WTC11 (cell line): ENCODE measurements at regions not wholly inside any gene's neighbourhood (a gene's known extent, or its start where the extent isn't known, plus 50 kb on each side); places are given as distances from the start of the nearest gene placed in this dataset.
"Not testable (repeated sequence)": the region's sequence is repeated elsewhere in the genome, so short reads cannot be mapped to it uniquely, and the experiment has no call there.

Experiments used
- ATAC-seq: fragments of 200-7000 bp; cut with Tn5 transposase; 2 replicates; pipeline ENCODE4 v1.10.0; 2021; ENCODE audit warnings: mild to moderate bottlenecking, moderate library complexity
- CTCF ChIA-PET: fragments of 300-600 bp; sonication (Branson Sonifier 250); formaldehyde crosslinking; loops from one replicate; lab custom pipeline; 2021; ENCODE audit warnings: antibody characterized with exemption; lab: Charles Lee
- POLR2A ChIA-PET: fragments of 350-600 bp; sonication (Branson Sonifier 250); formaldehyde crosslinking; loops from one replicate; lab custom pipeline; 2021; ENCODE audit warnings: antibody characterized with exemption; lab: Charles Lee
- DNase-seq: peaks from one replicate; pipeline ENCODE4 v3.0.0; 2021; ENCODE audit warnings: low spot score
- H3K27ac Mint-ChIP-seq: 2 replicates; pipeline ENCODE4 v1.8.0; 2021; ENCODE audit warnings: mixed read lengths
- H3K27me3 Mint-ChIP-seq: 2 replicates; pipeline ENCODE4 v1.8.0; 2021; ENCODE audit warnings: low read depth, mild to moderate bottlenecking, moderate library complexity, mixed read lengths
- H3K36me3 Mint-ChIP-seq: 2 replicates; pipeline ENCODE4 v1.8.0; 2021; ENCODE audit warnings: mixed read lengths
- H3K4me1 Mint-ChIP-seq: 2 replicates; pipeline ENCODE4 v1.8.0; 2022; ENCODE audit warnings: mixed read lengths
- H3K4me3 Mint-ChIP-seq: 2 replicates; pipeline ENCODE4 v1.8.0; 2021; ENCODE audit warnings: mild to moderate bottlenecking, moderate library complexity, mixed read lengths
- H3K9me3 Mint-ChIP-seq: 2 replicates; pipeline ENCODE4 v1.8.0; 2021; ENCODE audit warnings: mixed read lengths
- CTCF ChIP-seq: fragments of 200-600 bp; IDR thresholded peaks from 2 replicates; pipeline ENCODE4 v1.8.0; 2022; ENCODE audit warnings: antibody characterized with exemption
- E2F1 ChIP-seq: sonication (generic); formaldehyde crosslinking; IDR thresholded peaks from 2 replicates; pipeline ENCODE4 v1.8.0; 2022; ENCODE audit warnings: mild to moderate bottlenecking, missing genetic modification reagents
- FOXJ3 ChIP-seq: sonication (generic); formaldehyde crosslinking; IDR thresholded peaks from 2 replicates; pipeline ENCODE4 v1.9.0; 2021; ENCODE audit warnings: missing genetic modification reagents, mild to moderate bottlenecking, borderline replicate concordance
- GABPB1 ChIP-seq: sonication (generic); formaldehyde crosslinking; IDR thresholded peaks from 2 replicates; pipeline ENCODE4 v1.8.1; 2023; ENCODE audit warnings: mild to moderate bottlenecking, missing genetic modification reagents
- GRHL2 ChIP-seq: fragments of 250-450 bp; sonication (Bioruptor Pico); IDR thresholded peaks from 2 replicates; pipeline ENCODE4 v1.8.0; 2022; ENCODE audit warnings: mild to moderate bottlenecking, moderate library complexity; ENCODE audit not compliant: insufficient replicate concordance, severe bottlenecking
- IRF1 ChIP-seq: sonication (generic); formaldehyde crosslinking; IDR thresholded peaks from 2 replicates; pipeline ENCODE4 v1.8.0; 2023; ENCODE audit warnings: missing genetic modification reagents
- NFATC4 ChIP-seq: fragments of 250-450 bp; sonication (Bioruptor Pico); IDR thresholded peaks from 2 replicates; pipeline ENCODE4 v1.9.0; 2021; ENCODE audit warnings: mild to moderate bottlenecking
- RELA ChIP-seq: sonication (generic); formaldehyde crosslinking; IDR thresholded peaks from 2 replicates; pipeline ENCODE4 v1.8.1; 2022; ENCODE audit warnings: missing genetic modification reagents, mild to moderate bottlenecking, borderline replicate concordance
- SMAD4 ChIP-seq: sonication (generic); formaldehyde crosslinking; IDR thresholded peaks from 2 replicates; pipeline ENCODE4 v1.8.0; 2022; ENCODE audit warnings: mild to moderate bottlenecking, missing genetic modification reagents
- ZMAT4 ChIP-seq: fragments of 250-450 bp; sonication (Bioruptor Pico); IDR thresholded peaks from 2 replicates; pipeline ENCODE4 v1.9.0; 2021; ENCODE audit warnings: mild to moderate bottlenecking
- ZNF219 ChIP-seq: sonication (generic); formaldehyde crosslinking; IDR thresholded peaks from 2 replicates; pipeline ENCODE4 v1.8.0; 2023; ENCODE audit warnings: missing genetic modification reagents, mild to moderate bottlenecking, borderline replicate concordance
- ZNF396 ChIP-seq: fragments of 250-450 bp; sonication (Bioruptor Pico); IDR thresholded peaks from 2 replicates; pipeline ENCODE4 v1.8.0; 2021; ENCODE audit warnings: mild to moderate bottlenecking, moderate library complexity, borderline replicate concordance
- ZNF671 ChIP-seq: fragments of 250-450 bp; sonication (Bioruptor Pico); IDR thresholded peaks from 2 replicates; pipeline ENCODE4 v1.8.0; 2021; ENCODE audit warnings: mild to moderate bottlenecking
- TF ChIP-seq, protein P1 (sequence below): sonication (generic); formaldehyde crosslinking; IDR thresholded peaks from 2 replicates; pipeline ENCODE4 v1.8.1; 2022; ENCODE audit warnings: low read depth, mild to moderate bottlenecking, moderate library complexity, missing genetic modification reagents, borderline replicate concordance
- TF ChIP-seq, protein P2 (sequence below): sonication (generic); formaldehyde crosslinking; conservative IDR thresholded peaks from 2 replicates; pipeline ENCODE4 v1.8.1; 2022; ENCODE audit warnings: mild to moderate bottlenecking, missing genetic modification reagents
- TF ChIP-seq, protein P3 (sequence below): fragments of 250-450 bp; sonication (Bioruptor Pico); IDR thresholded peaks from 2 replicates; pipeline ENCODE4 v2.1.2; 2022; ENCODE audit warnings: mild to moderate bottlenecking, moderate library complexity
- TF ChIP-seq, protein P4 (sequence below): sonication (generic); formaldehyde crosslinking; IDR thresholded peaks from 2 replicates; pipeline ENCODE4 v1.8.1; 2023; ENCODE audit warnings: mild to moderate bottlenecking, missing genetic modification reagents, moderate library complexity
- TF ChIP-seq, protein P5 (sequence below): fragments of 250-450 bp; sonication (Bioruptor Pico); conservative IDR thresholded peaks from 2 replicates; pipeline ENCODE4 v1.9.0; 2021; ENCODE audit warnings: mild to moderate bottlenecking
- TF ChIP-seq, protein P6 (sequence below): sonication (generic); formaldehyde crosslinking; IDR thresholded peaks from 2 replicates; pipeline ENCODE4 v1.8.0; 2022; ENCODE audit warnings: mild to moderate bottlenecking, missing genetic modification reagents

- no peak for TF ChIP-seq SMAD4 (CRISPR knock-in tag)
- TF ChIP-seq FOXJ3 = no peak
- no peak for TF ChIP-seq NFATC4
- TF ChIP-seq, protein P1, sequence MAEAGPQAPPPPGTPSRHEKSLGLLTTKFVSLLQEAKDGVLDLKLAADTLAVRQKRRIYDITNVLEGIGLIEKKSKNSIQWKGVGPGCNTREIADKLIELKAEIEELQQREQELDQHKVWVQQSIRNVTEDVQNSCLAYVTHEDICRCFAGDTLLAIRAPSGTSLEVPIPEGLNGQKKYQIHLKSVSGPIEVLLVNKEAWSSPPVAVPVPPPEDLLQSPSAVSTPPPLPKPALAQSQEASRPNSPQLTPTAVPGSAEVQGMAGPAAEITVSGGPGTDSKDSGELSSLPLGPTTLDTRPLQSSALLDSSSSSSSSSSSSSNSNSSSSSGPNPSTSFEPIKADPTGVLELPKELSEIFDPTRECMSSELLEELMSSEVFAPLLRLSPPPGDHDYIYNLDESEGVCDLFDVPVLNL (CRISPR knock-in tag) = no peak
- no peak for TF ChIP-seq RELA
- no peak for TF ChIP-seq GABPB1 (CRISPR knock-in tag)
- TF ChIP-seq ZNF396 = no peak
- TF ChIP-seq GRHL2 (CRISPR knock-in tag) = no peak
- TF ChIP-seq, protein P2, sequence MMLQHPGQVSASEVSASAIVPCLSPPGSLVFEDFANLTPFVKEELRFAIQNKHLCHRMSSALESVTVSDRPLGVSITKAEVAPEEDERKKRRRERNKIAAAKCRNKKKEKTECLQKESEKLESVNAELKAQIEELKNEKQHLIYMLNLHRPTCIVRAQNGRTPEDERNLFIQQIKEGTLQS (CRISPR knock-in tag) = no peak
- no peak for TF ChIP-seq ZMAT4 (CRISPR knock-in tag)
- TF ChIP-seq, protein P3, sequence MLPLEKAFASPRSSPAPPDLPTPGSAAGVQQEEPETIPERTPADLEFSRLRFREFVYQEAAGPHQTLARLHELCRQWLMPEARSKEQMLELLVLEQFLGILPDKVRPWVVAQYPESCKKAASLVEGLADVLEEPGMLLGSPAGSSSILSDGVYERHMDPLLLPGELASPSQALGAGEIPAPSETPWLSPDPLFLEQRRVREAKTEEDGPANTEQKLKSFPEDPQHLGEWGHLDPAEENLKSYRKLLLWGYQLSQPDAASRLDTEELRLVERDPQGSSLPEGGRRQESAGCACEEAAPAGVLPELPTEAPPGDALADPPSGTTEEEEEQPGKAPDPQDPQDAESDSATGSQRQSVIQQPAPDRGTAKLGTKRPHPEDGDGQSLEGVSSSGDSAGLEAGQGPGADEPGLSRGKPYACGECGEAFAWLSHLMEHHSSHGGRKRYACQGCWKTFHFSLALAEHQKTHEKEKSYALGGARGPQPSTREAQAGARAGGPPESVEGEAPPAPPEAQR (CRISPR knock-in tag) = no peak
- no peak for TF ChIP-seq CTCF
- TF ChIP-seq ZNF671 (CRISPR knock-in tag) = no peak
- H3K27me3 Mint-ChIP-seq = no peaks in the 10 kb centered on the region
- CTCF ChIA-PET = no interaction called here
- no peak overlapping the region for H3K27ac Mint-ChIP-seq
- DNase-seq (no peak), ATAC-seq (no peak)
- H3K4me3 Mint-ChIP-seq = no peak overlapping the region
- no peaks in the 10 kb centered on the region for H3K36me3 Mint-ChIP-seq
- no peaks in the 10 kb centered on the region for H3K9me3 Mint-ChIP-seq
- H3K4me1 Mint-ChIP-seq = no peaks in the 10 kb centered on the region
- POLR2A ChIA-PET = no interaction called here
Measured at GRCh38 chr2:16728351-16729136, 62.9 kb upstream of the CYRIA start.

GRCh38 chr2:16727849-16728248 is 62.2 kb upstream of the CYRIA start:
- H3K27me3 Mint-ChIP-seq, POLR2A ChIA-PET, ATAC-seq, H3K9me3 Mint-ChIP-seq, DNase-seq, H3K36me3 Mint-ChIP-seq, H3K4me3 Mint-ChIP-seq, H3K27ac Mint-ChIP-seq, H3K4me1 Mint-ChIP-seq: not testable (repeated sequence)
- CTCF ChIA-PET = interaction anchor here (0.7 to 1.3 kb wide), 2 partner anchors 103 to 202 kb away, joined by 3 read pairs; no protein-coding TSS in a partner anchor

- ATAC-seq (no peak), DNase-seq (no peak)
- ChIA-PET POLR2A (no interaction called here), CTCF (interaction anchor here (0.7 to 1.3 kb wide), 2 partner anchors 102 to 202 kb away, joined by 3 read pairs; no protein-coding TSS in a partner anchor)
- Mint-ChIP-seq H3K27ac (no peak overlapping the region), H3K4me1 (peaks cover 7% of the 10 kb centered on the region), H3K9me3 (no peaks in the 10 kb centered on the region), H3K27me3 (no peaks in the 10 kb centered on the region), H3K4me3 (no peak overlapping the region), H3K36me3 (no peaks in the 10 kb centered on the region)
- no peak for TF ChIP-seq ZNF219 (CRISPR knock-in tag)
- no peak for TF ChIP-seq NFATC4
- TF ChIP-seq E2F1 (CRISPR knock-in tag) = no peak
- TF ChIP-seq, protein P4, sequence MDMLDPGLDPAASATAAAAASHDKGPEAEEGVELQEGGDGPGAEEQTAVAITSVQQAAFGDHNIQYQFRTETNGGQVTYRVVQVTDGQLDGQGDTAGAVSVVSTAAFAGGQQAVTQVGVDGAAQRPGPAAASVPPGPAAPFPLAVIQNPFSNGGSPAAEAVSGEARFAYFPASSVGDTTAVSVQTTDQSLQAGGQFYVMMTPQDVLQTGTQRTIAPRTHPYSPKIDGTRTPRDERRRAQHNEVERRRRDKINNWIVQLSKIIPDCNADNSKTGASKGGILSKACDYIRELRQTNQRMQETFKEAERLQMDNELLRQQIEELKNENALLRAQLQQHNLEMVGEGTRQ (CRISPR knock-in tag) = no peak
- TF ChIP-seq, protein P5, sequence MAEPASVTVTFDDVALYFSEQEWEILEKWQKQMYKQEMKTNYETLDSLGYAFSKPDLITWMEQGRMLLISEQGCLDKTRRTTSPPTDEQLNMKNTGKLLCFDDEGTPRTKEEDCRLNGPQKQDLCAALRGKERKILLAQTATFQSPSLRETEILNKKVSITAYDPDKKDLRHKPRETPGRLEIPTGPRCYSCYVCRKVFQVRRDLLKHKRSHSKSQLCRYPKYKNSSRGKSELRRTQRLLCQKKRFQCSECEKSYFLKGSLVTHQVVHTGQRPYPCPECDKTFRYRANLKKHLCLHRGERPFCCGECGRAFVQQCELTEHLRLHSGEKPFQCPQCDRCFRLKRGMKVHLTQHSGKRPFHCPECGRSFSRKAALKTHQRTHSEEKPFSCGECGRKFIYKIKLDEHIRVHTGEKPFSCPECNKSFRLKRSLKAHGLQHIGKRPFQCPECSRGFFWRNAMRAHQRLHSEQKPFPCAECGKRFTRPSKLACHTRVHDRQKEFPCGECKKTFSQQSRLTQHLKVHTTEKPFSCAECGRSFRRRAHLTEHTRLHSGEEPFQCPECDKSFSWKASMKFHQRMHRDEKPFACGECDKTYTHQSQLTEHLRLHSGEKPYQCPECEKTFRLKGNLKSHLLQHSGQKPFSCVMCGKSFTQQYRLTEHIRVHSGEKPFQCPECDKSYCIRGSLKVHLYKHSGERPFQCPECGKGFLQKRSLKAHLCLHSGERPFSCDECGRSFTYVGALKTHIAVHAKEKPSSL (CRISPR knock-in tag) = no peak
- no peak for TF ChIP-seq IRF1 (CRISPR knock-in tag)
- TF ChIP-seq, protein P6, sequence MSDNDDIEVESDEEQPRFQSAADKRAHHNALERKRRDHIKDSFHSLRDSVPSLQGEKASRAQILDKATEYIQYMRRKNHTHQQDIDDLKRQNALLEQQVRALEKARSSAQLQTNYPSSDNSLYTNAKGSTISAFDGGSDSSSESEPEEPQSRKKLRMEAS = no peak
Measured at GRCh38 chr2:16727256-16727655, 61.6 kb upstream of the CYRIA start.
